ENCODE measurements at regions not wholly inside any gene's neighbourhood (a gene's known extent, or its start where the extent isn't known, plus 50 kb on each side); places are given as distances from the start of the nearest gene placed in this dataset.

- ChIA-PET CTCF (ENCODE audit: low intra/inter-chr PET ratio) (no interaction called here), POLR2A (no interaction called here)
- FAIRE-seq (no peak), ATAC-seq (no peak), DNase-seq (ENCODE audit: extremely low read depth in 1 of 4, low spot score in 3 of 4) (no peak)
- no peaks in the 10 kb centered on the region for H4K20me1 ChIP-seq (replicated peaks; ENCODE audit: control insufficient read depth, insufficient read depth, low read length)
- H3K79me2 ChIP-seq (ENCODE audit: control insufficient read depth, insufficient read depth, low read length), result no peaks in the 10 kb centered on the region
- no peaks in the 10 kb centered on the region for H3K36me3 ChIP-seq (ENCODE audit: control insufficient read depth, insufficient read depth, low read length)
- no peaks in the 10 kb centered on the region for H3K4me1 ChIP-seq (replicated peaks in 1 of 2; ENCODE audit: control insufficient read depth in 2 of 2, insufficient read depth in 2 of 2, low read length in 2 of 2)
- no peak overlapping the region for H3K4me2 ChIP-seq (ENCODE audit: insufficient read depth, low read length)
- intact Hi-C loops (cut with micrococcal nuclease), result no loop called here
- no peak overlapping the region for H3K27ac ChIP-seq (ENCODE audit: extremely low read depth, low read depth, low read length)
- H3K9me3 ChIP-seq (replicated peaks; ENCODE audit: control insufficient read depth, insufficient read depth, low read depth, low read length), result no peaks in the 10 kb centered on the region; the same call in 1 of the 2 replicates
- no peak overlapping the region for H2AFZ ChIP-seq (ENCODE audit: low read depth, low read length)
- 0% methylated on average over 4 of the region's 5 CpGs for WGBS (ENCODE audit: insufficient coverage, low coverage, missing lambda C conversion rate)
- in situ Hi-C loops (cut with MboI), result no loop called here
- no TSS peak for BruUV-seq (replicated peaks)
- no peaks in the 10 kb centered on the region for H3K27me3 ChIP-seq (ENCODE audit: control insufficient read depth in 2 of 2, insufficient read depth in 2 of 2, low read length in 2 of 2)
- no peak for TF ChIP-seq EWSR1 (IDR thresholded peaks at IDR 0.05; ENCODE audit: borderline replicate concordance, low read depth, partially characterized antibody)
- no peak for TF ChIP-seq THRB (CRISPR knock-in tag; conservative IDR thresholded peaks at IDR 0.05)
- H3K9ac ChIP-seq (ENCODE audit: insufficient read depth in 1 of 2, low read depth in 2 of 2, low read length in 2 of 2), result no peak overlapping the region
- H3K4me3 ChIP-seq, result no peak overlapping the region
- no peaks in the 10 kb centered on the region for H3K9me1 ChIP-seq (ENCODE audit: control insufficient read depth, insufficient read depth, low read length)
Measured at GRCh38 chr11:21625982-21626381, 566.9 kb upstream of the ANO5 start.

- Histone ChIP-seq H3K27me3 (ENCODE audit: control insufficient read depth in 2 of 2, insufficient read depth in 2 of 2, low read length in 2 of 2) (no peaks in the 10 kb centered on the region), H2AFZ (ENCODE audit: low read depth, low read length) (no peak overlapping the region), H3K4me2 (ENCODE audit: insufficient read depth, low read length) (no peak overlapping the region), H3K27ac (ENCODE audit: extremely low read depth, low read depth, low read length) (no peak overlapping the region), H3K9me1 (ENCODE audit: control insufficient read depth, insufficient read depth, low read length) (no peaks in the 10 kb centered on the region), H3K4me1 (replicated peaks in 1 of 2; ENCODE audit: control insufficient read depth in 2 of 2, insufficient read depth in 2 of 2, low read length in 2 of 2) (no peaks in the 10 kb centered on the region), H3K36me3 (ENCODE audit: control insufficient read depth, insufficient read depth, low read length) (no peaks in the 10 kb centered on the region), H3K9me3 (replicated peaks; ENCODE audit: control insufficient read depth, insufficient read depth, low read depth, low read length) (no peaks in the 10 kb centered on the region; the same call in 1 of the 2 replicates), H3K9ac (ENCODE audit: insufficient read depth in 1 of 2, low read depth in 2 of 2, low read length in 2 of 2) (no peak overlapping the region), H3K79me2 (ENCODE audit: control insufficient read depth, insufficient read depth, low read length) (no peaks in the 10 kb centered on the region), H4K20me1 (replicated peaks; ENCODE audit: control insufficient read depth, insufficient read depth, low read length) (no peaks in the 10 kb centered on the region), H3K4me3 (no peak overlapping the region)
- no TSS peak for BruUV-seq (replicated peaks)
- no peak for ATAC-seq
- TF ChIP-seq CXXC5 (CRISPR knock-in tag; IDR thresholded peaks at IDR 0.05) (no peak), CBX8 (IDR thresholded peaks at IDR 0.05; ENCODE audit: borderline replicate concordance, extremely low read depth, low read depth, low read length, poor library complexity, severe bottlenecking) (no peak), WHSC1 (IDR thresholded peaks at IDR 0.05; ENCODE audit: low read length) (no peak), CBFA2T2 (conservative IDR thresholded peaks at IDR 0.05) (no peak), ZNF586 (CRISPR knock-in tag; conservative IDR thresholded peaks at IDR 0.05) (no peak), FUS (optimal IDR thresholded peaks at IDR 0.05; ENCODE audit: low read depth, low read length) (no peak), SMARCE1 (IDR thresholded peaks at IDR 0.05) (no peak), THAP12 (CRISPR knock-in tag; IDR thresholded peaks at IDR 0.05) (no peak)
- in situ Hi-C loops (cut with MboI) (no loop called here), intact Hi-C loops (cut with micrococcal nuclease) (no loop called here)
- FAIRE-seq, result no peak
- ChIA-PET POLR2A (no interaction called here), CTCF (ENCODE audit: low intra/inter-chr PET ratio) (no interaction called here)
- no peak for DNase-seq (ENCODE audit: extremely low read depth in 1 of 4, low spot score in 3 of 4)
- WGBS (ENCODE audit: insufficient coverage, low coverage, missing lambda C conversion rate), result 0% methylated on average over 3 of the region's 3 CpGs
Measured at GRCh38 chr11:21628641-21629040, 564.2 kb upstream of the ANO5 start.
